ENCODE measurements at regions not wholly inside any gene's neighbourhood (a gene's known extent, or its start where the extent isn't known, plus 50 kb on each side); places are given as distances from the start of the nearest gene placed in this dataset.

DNA sequence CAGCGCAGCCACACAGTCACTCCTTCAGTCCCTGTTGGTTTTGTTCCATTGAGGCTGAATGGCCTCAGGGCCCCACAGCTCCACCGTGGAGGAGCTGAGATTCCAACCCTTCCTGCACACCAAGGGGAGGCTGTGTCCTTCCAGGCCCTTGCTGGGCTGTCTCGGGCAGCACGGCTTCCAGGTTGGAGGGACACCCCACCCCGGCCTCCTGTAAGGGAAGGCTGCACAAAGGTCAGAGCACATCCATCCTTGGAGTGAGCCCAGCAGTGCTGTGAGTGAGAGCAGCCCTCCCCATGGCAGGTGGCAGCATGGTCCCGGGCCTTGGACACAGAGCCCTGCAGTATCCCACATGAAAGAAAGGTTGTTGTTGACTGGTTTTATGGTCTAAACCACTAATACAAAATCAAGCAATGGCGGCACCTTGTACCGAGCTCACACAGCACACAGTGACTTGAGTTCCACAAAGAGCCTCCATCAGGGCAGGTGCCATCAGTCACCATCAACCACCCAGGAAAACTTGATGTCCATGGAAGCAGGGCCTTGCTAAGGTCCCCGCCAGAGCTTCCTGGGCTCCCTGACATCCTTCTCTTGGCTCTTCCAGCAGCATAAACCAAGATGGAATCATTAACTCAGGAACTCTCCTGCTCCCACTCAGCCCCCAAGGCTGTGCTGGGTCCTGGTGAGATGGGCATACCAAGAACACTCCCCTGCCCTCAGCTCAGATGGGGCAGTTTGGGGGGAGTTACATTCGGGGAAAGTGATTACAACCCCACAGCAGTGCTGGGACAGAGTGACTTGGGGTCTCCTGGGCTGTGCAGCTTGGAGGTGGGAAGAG lies 1500.4 kb downstream of the TBC1D22A start:
- TF ChIP-seq CTCF (IDR thresholded peaks at IDR 0.05; ENCODE audit: insufficient read depth, low read length, poor library complexity, severe bottlenecking) = no peak
- TF ChIP-seq EZH2phosphoT487 (conservative IDR thresholded peaks at IDR 0.05; ENCODE audit: low read length) = no peak
